Stimulated activated CD4-positive, alpha-beta T cell treated with anti-CD3 and anti-CD28 coated beads, Interleukin-4, amount 100 ng/mL, for 48 hours (primary cell): ENCODE measurements at regions not wholly inside any gene's neighbourhood (a gene's known extent, or its start where the extent isn't known, plus 50 kb on each side); places are given as distances from the start of the nearest gene placed in this dataset.
"Not testable (repeated sequence)": the region's sequence is repeated elsewhere in the genome, so short reads cannot be mapped to it uniquely, and the experiment has no call there.

Source experiments
- DNase-seq, 2 donors: peaks; one replicate each; pipeline ENCODE4 v3.0.0-alpha.2; 2020; ENCODE audit warnings: low read depth in 2 of 2

- no peak for DNase-seq
These were observed 137.0 kb downstream of the TMEM114 start for GRCh38 chr16:8453359-8453758.

- DNase-seq: no peak
These were observed 137.4 kb downstream of the TMEM114 start for GRCh38 chr16:8452941-8453340.

- DNase-seq: no peak
These were observed 153.4 kb downstream of the TMEM114 start for GRCh38 chr16:8436931-8437330.

DNA sequence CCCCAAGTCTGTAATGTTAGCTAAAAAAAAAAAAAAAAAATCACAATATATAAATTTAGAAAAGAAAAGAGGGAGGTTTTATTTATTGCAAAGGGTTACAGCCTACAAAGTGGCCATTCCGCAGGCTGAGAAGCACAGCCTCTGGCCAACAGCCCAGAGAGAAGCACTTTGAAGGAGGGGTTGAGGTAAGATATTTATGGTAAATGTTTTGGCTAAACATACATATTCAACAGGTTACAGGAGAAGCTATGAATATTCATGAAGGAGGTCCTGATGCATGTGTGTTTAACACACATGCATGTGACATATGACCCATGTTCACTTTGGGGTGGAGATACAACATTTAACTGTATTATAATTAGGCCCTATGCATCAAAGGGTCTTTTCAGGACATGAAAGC is 158.5 kb downstream of the TMEM114 start:
- no peak for DNase-seq

DNA sequence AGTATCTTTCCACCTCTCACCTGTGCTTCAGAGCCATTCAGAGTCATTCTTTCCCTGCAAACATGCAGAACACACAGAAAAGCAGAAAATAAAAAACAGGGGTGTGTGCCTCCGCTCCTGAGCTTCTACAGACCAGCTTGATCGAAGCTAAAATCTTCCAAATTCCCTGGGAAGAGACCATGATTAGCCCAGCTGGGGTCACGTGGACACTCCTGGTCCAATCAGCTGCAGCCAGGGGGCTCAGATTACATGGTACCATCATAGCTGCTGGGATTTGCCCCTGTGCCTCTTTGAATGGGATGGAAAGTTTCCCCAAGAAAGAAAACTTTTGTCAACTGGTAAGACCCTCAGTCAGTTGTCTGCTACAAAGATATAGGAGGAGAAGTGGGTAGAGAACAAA is 159.9 kb downstream of the TMEM114 start:
- no peak for DNase-seq

DNA sequence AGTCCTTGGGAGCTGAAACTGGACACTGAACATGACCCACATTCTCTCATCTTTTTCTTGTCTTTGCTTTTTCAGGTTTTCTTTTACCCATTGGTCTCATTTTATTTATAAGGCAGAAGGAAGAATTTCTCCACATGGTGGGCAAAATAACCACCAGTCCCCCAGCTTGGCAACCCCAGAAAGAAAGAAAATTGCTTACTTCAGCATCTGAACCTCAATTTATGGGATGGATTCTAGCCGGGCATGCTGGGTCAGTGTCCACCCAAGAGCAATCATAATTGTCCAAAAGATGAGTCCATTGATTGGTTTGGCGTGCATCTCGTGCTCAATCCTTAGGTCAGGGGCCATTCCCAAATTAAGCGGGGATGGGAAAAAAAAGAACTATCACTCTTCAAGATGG is 163.7 kb downstream of the TMEM114 start:
- DNase-seq: no peak

GRCh38 chr16:8417145-8417544 is 173.2 kb downstream of the TMEM114 start:
- DNase-seq: no peak

GRCh38 chr16:8408855-8409567 is 181.3 kb downstream of the TMEM114 start:
- no peak for DNase-seq

DNA sequence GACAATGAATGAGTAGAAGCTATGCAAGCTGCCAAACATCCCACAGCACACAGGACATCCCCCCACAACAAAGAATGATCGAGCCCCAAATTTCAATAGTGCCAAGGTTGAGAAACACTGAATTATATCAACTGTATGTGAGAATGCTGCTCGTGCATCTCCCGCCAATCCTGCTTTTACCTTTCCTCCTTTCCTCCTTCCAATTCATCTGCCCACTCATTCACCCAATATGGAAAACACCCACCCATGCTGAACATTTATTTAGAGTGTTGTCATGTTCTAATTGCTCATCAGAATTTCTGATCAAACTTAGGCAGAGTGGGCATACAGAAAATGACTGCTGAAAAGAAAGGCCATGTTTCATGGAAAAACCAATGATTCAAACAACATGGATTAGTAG is 183.0 kb downstream of the TMEM114 start:
- DNase-seq: no peak

- DNase-seq: no peak
These were observed 186.1 kb downstream of the TMEM114 start for GRCh38 chr16:8403978-8404749.

DNA sequence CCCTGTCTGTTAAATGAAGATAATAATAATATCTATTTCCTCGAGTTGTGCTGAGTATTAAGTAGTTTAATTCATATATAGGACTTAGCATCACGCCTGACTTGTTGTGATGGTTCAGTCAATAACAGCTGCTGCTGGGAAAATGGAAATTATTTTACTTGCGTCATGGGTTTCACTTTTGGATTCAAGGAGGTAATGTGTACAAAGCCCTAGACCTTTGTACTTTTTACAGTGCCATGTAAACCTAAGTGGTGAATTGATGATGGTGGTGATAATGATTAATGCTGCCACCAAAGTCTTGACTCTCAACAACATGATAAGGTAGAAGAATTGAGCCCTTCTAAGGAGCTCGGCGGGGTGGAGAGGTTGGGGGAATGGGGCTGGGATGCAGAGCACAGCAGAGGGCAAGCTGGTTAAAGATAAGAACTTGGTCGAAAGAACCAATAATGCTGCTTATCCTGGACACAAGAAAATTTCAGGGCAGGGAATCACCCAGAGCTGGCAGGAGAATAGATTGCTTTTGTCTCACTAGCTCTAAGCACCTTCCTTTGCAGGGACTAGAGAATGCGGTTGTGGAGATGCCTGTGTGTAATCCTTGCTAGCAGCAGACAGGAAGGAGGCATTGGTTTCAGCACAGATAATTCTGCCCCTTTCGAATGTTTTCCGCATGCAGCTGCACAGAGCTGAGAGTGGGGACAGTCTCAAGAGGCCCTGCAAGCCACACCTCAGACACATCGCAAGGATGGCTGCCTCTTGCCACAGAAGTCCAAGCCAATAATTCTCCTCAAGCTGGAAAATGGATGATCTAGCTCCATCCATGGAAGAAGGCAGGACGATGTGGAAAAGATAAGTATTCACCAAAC is 187.1 kb downstream of the TMEM114 start:
- no peak for DNase-seq

DNA sequence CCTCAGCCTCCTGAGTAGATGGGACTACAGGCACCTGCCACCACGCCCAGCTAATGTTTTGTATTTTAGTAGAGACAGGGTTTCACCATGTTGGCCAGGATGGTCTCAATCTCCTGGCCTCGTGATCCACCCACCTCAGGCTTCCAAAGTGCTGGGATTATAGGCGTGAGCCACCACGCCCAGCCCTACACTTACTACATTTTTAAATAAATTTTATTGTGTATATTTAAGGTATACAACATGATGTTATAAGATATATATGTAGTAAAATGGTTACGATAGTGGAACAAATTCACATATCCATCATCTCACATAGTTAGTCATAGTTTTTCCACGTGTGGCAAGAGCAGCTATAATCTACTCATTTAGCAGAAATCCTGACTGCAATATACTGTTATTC is 189.6 kb downstream of the TMEM114 start:
- not testable (repeated sequence) for DNase-seq

- no peak for DNase-seq
These were observed 191.8 kb downstream of the TMEM114 start for GRCh38 chr16:8398548-8398947.

DNA sequence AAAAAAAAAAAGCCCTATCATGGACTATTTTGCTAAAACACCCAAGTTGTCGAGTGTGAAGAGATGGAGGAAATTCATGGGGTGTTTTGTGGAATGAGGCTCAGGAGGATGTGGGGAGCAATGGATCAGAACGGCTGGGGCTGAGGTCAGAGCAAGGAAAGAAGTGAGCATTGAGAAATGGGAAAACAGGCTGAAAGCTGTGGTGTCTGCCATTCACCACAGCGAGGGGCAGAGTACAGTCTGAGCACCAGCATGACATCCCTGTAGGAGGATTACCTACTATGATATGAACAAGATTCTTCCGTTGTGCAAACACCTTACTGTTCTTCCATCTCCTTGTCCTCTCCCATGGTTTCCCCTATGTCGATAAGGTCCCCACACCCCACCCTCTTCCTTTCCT is 193.1 kb downstream of the TMEM114 start:
- DNase-seq: no peak

DNA sequence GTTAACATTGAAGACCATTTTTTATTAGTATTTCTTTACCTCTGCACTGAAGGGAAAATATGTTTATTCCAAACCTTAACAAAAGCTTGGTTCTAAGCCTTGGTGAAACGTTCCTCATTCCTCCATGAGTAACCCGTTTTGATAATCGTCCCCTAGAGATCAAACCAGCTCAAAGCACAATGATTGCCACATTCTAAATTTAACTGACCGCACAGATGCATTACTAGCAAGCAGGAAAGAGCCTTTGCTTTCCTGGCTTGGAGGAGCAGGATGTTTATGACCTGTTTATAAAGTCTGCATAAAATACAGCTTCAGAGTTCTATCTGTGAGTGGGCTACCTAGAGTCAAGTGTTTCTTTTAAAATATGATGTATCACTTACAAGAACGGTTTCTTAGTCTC is 193.8 kb downstream of the TMEM114 start:
- no peak for DNase-seq

GRCh38 chr16:8391257-8391656 is 199.1 kb downstream of the TMEM114 start:
- DNase-seq: no peak

GRCh38 chr16:8388684-8389083 is 201.6 kb downstream of the TMEM114 start:
- no peak for DNase-seq

DNA sequence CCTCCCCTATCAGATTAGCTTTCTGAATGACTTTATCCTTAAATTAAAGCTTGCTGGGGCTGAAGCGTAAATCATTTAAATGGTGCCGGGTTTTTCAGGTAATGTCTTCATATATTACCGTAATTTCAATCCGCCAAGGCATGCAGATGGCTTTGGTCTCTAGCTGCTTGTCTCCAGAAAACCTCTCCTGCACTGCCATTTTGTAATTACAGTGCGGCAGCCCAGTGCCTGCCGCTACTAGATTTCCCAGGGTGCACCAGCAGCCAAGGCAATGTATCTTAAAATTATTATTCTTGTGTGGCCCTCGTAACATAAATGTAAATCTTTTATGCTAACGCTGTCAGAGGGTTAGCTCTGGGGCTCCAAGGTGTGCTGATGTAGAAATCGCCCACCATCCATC is 208.5 kb downstream of the TMEM114 start:
- DNase-seq: no peak

- no peak for DNase-seq
These were observed 210.0 kb downstream of the TMEM114 start for GRCh38 chr16:8380311-8380710.

GRCh38 chr16:8377864-8378263 is 212.4 kb downstream of the TMEM114 start:
- DNase-seq: no peak

- no peak for DNase-seq
These were observed 213.5 kb downstream of the TMEM114 start for GRCh38 chr16:8376858-8377257.

- DNase-seq: no peak
These were observed 213.9 kb downstream of the TMEM114 start for GRCh38 chr16:8376430-8376829.

- DNase-seq: no peak
These were observed 215.1 kb downstream of the TMEM114 start for GRCh38 chr16:8375232-8375587.
